ENCODE measurements at regions not wholly inside any gene's neighbourhood (a gene's known extent, or its start where the extent isn't known, plus 50 kb on each side); places are given as distances from the start of the nearest gene placed in this dataset.

DNA sequence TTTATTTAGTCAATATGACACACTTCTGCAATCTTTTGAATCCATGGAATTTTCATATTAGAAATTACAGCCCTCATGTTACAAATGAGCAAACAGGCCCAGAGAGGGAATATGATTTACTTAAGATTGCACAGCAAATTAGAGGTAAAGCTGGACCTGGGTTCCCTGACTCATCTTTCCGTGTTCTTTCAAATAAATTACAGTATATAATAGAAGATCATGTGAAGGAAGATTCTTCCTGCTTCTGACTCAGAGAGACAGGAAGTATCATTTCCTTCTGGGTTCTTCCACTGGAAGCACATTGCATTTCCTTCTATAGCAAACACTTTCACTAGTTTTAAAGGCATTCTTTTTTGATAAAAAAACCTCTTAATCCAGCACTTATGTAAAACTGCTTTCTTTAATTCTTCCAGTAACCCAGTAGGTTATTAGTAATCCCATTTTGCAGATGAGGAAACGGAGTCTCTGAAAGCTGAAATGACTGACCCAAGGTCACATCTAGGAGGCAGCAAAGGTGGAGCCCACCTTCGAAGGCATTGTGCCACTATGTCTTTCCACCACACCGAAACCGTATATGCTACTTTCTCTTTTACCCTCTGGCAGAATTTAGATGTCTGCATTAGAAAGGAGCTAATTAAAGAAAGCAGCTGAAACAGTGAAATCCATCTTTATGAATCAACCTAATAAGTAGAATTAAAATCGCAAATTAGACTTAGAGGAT is 566.7 kb upstream of the KLF4 start:
- WGBS, 2 donors = 27 to 37% methylated on average over 6 of the region's 6 CpGs
- intact Hi-C loops (cut with DNase I) = no loop called here
- H3K36me3 ChIP-seq = no peaks in the 10 kb centered on the region
- H3K9me3 ChIP-seq = no peaks in the 10 kb centered on the region
- peaks cover 17 to 78% (median 43%) of the 10 kb centered on the region in 3 donors for H3K4me1 ChIP-seq
- TF ChIP-seq, protein P1, sequence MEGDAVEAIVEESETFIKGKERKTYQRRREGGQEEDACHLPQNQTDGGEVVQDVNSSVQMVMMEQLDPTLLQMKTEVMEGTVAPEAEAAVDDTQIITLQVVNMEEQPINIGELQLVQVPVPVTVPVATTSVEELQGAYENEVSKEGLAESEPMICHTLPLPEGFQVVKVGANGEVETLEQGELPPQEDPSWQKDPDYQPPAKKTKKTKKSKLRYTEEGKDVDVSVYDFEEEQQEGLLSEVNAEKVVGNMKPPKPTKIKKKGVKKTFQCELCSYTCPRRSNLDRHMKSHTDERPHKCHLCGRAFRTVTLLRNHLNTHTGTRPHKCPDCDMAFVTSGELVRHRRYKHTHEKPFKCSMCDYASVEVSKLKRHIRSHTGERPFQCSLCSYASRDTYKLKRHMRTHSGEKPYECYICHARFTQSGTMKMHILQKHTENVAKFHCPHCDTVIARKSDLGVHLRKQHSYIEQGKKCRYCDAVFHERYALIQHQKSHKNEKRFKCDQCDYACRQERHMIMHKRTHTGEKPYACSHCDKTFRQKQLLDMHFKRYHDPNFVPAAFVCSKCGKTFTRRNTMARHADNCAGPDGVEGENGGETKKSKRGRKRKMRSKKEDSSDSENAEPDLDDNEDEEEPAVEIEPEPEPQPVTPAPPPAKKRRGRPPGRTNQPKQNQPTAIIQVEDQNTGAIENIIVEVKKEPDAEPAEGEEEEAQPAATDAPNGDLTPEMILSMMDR (IDR thresholded peaks at IDR 0.05) = no peak
- no peak for TF ChIP-seq POLR2A (IDR thresholded peaks at IDR 0.05)
- H3K27ac ChIP-seq = peak overlapping the region; percentile 73 to 85 (median 80)
- no peak overlapping the region for H3K4me3 ChIP-seq
- no peaks in the 10 kb centered on the region for H3K27me3 ChIP-seq
- no peak for DNase-seq

DNA sequence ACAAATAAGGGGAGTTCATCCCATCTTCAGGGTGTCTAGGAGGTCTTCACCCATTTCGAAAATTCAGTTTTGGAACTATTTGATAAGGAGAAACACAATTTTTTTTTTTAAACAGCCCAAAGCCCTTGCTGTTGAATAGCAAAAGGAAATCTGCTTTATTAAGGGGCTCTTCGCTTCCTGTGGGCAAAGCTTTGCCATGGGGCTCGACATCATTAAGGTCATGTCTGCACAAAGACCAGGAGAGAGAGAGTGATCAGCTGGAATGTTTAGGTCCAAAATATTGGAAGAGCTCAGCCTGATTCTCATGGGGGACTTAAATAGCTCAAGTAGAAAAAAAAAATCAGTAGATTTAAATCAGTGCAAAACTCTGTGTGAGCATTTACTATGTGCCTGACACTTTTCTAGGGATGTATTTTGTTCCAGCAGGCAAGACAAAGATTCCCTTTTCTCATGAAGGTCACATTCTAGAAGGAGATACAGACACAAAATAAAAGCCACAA is 564.6 kb upstream of the KLF4 start:
- Histone ChIP-seq H3K36me3 (no peaks in the 10 kb centered on the region), H3K27ac (peak overlapping the region; percentile 70 to 82 (median 79)), H3K4me3 (peak overlapping the region in 1 of 4 donors; percentile 12), H3K4me1 (peaks cover 20 to 99% (median 43%) of the 10 kb centered on the region in 3 donors), H3K9me3 (no peaks in the 10 kb centered on the region), H3K27me3 (no peaks in the 10 kb centered on the region)
- 17 to 20% methylated on average over 2 to 3 of the region's 3 CpGs for WGBS, 2 donors
- TF ChIP-seq POLR2A (IDR thresholded peaks at IDR 0.05) = no peak
- TF ChIP-seq, protein P1 (IDR thresholded peaks at IDR 0.05) = no peak
- intact Hi-C loops (cut with DNase I) = no loop called here
- DNase-seq = no peak

GRCh38 chr9:108053555-108054061 is 564.0 kb upstream of the KLF4 start:
- TF ChIP-seq, protein P1 (IDR thresholded peaks at IDR 0.05) = no peak
- no peak for TF ChIP-seq POLR2A (IDR thresholded peaks at IDR 0.05)
- no peak for DNase-seq
- peak overlapping the region in 1 of 4 donors; percentile 12 for H3K4me3 ChIP-seq
- WGBS, 2 donors = 7 to 25% methylated on average over 11 to 12 of the region's 12 CpGs
- no peaks in the 10 kb centered on the region for H3K36me3 ChIP-seq
- H3K27ac ChIP-seq = peak overlapping the region; percentile 70 to 82 (median 79)
- intact Hi-C loops (cut with DNase I) = no loop called here
- no peaks in the 10 kb centered on the region for H3K9me3 ChIP-seq
- peaks cover 20 to 100% (median 43%) of the 10 kb centered on the region in 3 donors for H3K4me1 ChIP-seq
- H3K27me3 ChIP-seq = no peaks in the 10 kb centered on the region

- H3K27ac ChIP-seq = peak overlapping the region in 2 of 4 donors; percentile 78 to 82
- H3K4me3 ChIP-seq = no peak overlapping the region
- intact Hi-C loops (cut with DNase I) = no loop called here
- H3K27me3 ChIP-seq = no peaks in the 10 kb centered on the region
- no peak for DNase-seq
- H3K36me3 ChIP-seq = no peaks in the 10 kb centered on the region
- no peaks in the 10 kb centered on the region for H3K9me3 ChIP-seq
- WGBS, 2 donors = 90 to 91% methylated on average over 7 of the region's 7 CpGs
- no peak for TF ChIP-seq POLR2A (IDR thresholded peaks at IDR 0.05)
- TF ChIP-seq, protein P1 (IDR thresholded peaks at IDR 0.05) = no peak
- H3K4me1 ChIP-seq = peaks cover 14 to 93% (median 34%) of the 10 kb centered on the region in 3 donors
Observed at GRCh38 chr9:108052431-108053080, 563.0 kb upstream of the KLF4 start.

- DNase-seq = no peak
- peak overlapping the region in 1 of 4 donors; percentile 5 for H3K27ac ChIP-seq
- no peak overlapping the region for H3K4me3 ChIP-seq
- no peaks in the 10 kb centered on the region for H3K27me3 ChIP-seq
- WGBS, 2 donors = 77 to 84% methylated on average over 4 of the region's 4 CpGs
- TF ChIP-seq, protein P1 (IDR thresholded peaks at IDR 0.05) = no peak
- no peak for TF ChIP-seq POLR2A (IDR thresholded peaks at IDR 0.05)
- intact Hi-C loops (cut with DNase I) = no loop called here
- peaks cover 14 to 76% (median 23%) of the 10 kb centered on the region in 3 donors for H3K4me1 ChIP-seq
- H3K36me3 ChIP-seq = no peaks in the 10 kb centered on the region
- no peaks in the 10 kb centered on the region for H3K9me3 ChIP-seq
Observed at GRCh38 chr9:108050894-108051293, 561.3 kb upstream of the KLF4 start.
